Muscle of arm (tissue), 1 donor: ENCODE measurements at regions not wholly inside any gene's neighbourhood (a gene's known extent, or its start where the extent isn't known, plus 50 kb on each side); places are given as distances from the start of the nearest gene placed in this dataset.
A peak's percentile ranks its signal among the peaks of the same experiment; 100 is the strongest.

Source experiments
- DNase-seq: peaks from one replicate; pipeline ENCODE4 v3.0.0-alpha.2; 2013

GRCh38 chr17:77645072-77646045 is 313.1 kb upstream of the TNRC6C start:
- DNase-seq = no peak

GRCh38 chr17:77646046-77646430 is 312.5 kb upstream of the TNRC6C start:
- no peak for DNase-seq

DNA sequence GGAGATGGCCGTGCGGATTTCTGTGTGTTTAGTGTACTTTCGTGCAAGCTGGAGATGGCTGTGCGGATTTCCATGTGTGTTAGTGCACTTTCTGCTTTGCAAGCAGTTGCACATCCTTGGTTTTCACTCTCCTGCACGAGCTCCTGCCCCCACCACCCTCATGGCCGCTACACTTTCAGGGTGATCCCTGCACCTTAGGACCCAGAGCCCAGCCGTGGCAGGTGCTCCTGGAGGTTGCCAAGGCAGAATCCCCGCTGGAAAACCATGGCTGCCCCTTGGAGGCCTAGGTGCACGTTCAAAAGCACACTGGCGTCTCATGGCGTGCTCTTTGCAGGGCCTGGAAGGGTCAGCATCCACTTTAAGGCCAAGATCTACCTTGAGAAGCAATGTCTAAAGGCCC is 311.0 kb upstream of the TNRC6C start:
- no peak for DNase-seq

DNA sequence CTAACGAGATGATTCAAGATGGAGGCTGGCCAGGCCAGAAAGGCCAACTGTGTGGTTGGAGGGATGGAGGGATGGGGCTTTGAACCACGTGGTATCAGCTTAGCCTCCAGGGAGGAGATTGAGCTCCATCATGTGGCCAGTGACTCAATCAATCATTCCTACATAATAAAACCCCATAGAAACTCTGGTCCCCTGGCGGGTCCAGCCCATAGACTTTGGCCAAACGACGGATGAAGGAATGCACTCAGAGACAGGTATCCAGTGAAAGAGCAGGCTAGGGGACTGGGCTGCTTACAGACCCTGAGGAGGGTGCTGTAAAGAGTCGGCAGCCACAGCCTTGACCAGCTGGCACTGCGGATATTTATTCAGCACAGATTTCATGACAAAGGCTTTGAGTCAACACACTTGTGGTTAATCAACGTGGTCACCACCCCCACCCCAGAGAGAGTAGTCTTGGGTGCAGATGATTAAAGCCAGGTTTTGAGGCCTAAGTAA is 308.7 kb upstream of the TNRC6C start:
- DNase-seq = no peak

- DNase-seq = no peak
Measured at GRCh38 chr17:77651988-77652387, 306.5 kb upstream of the TNRC6C start.

GRCh38 chr17:77654296-77654695 is 304.2 kb upstream of the TNRC6C start:
- DNase-seq = no peak

GRCh38 chr17:77654850-77655249 is 303.7 kb upstream of the TNRC6C start:
- no peak for DNase-seq

- no peak for DNase-seq
Measured at GRCh38 chr17:77656054-77656453, 302.4 kb upstream of the TNRC6C start.

GRCh38 chr17:77657839-77658238 is 300.7 kb upstream of the TNRC6C start:
- DNase-seq = no peak

- DNase-seq = no peak
Measured at GRCh38 chr17:77660524-77660923, 298.0 kb upstream of the TNRC6C start.

GRCh38 chr17:77662833-77663232 is 295.7 kb upstream of the TNRC6C start:
- no peak for DNase-seq

- DNase-seq = no peak
Measured at GRCh38 chr17:77664097-77664729, 294.3 kb upstream of the TNRC6C start.

- DNase-seq = no peak
Measured at GRCh38 chr17:77665833-77666232, 292.7 kb upstream of the TNRC6C start.

DNA sequence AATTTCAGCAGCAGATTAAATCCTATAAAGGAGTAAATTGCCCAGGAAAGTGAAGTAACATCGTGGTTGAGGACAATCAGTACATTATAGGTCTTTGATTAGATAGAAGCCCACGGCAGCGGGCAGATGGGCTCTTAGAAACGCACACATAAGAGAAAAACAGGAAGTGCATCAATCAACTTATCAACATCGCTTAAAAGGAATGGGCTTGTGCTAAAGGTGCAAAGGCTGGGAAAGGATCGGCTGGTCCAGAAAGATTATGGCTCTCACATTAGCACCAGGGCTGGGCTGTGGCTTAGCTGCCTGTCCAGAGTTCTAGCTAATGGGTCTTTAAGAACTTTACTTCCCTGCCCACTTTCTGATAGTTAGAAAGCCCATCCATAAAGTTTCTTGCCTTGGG is 292.0 kb upstream of the TNRC6C start:
- DNase-seq = no peak

GRCh38 chr17:77666881-77667395 is 291.6 kb upstream of the TNRC6C start:
- no peak for DNase-seq

- no peak for DNase-seq
Measured at GRCh38 chr17:77667478-77667877, 291.0 kb upstream of the TNRC6C start.

- DNase-seq = no peak
Measured at GRCh38 chr17:77668518-77668917, 290.0 kb upstream of the TNRC6C start.

- no peak for DNase-seq
Measured at GRCh38 chr17:77670173-77670572, 288.3 kb upstream of the TNRC6C start.

DNA sequence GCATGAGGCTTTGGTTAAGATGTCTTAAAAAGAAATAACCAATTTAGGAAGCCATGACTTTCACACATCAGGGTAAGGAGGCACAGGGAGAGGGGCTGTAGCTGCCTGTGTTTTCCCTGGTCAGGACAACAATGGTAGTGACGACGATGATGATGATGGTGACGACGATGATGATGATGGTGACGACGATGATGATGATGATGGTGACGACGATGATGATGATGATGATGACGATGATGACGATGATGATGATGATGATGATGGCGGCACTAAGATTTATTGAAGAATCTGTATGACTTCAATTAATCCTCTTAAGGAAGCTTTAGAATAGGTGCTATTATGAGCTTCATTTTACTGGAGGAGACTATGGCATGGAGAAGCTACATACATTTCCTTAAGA is 284.1 kb upstream of the TNRC6C start:
- DNase-seq = no peak

GRCh38 chr17:77675411-77675810 is 283.1 kb upstream of the TNRC6C start:
- DNase-seq = no peak

- no peak for DNase-seq
Measured at GRCh38 chr17:77675816-77676215, 282.7 kb upstream of the TNRC6C start.

- DNase-seq = no peak
Measured at GRCh38 chr17:77676237-77676661, 282.3 kb upstream of the TNRC6C start.

GRCh38 chr17:77677211-77677610 is 281.3 kb upstream of the TNRC6C start:
- peak; percentile 43 for DNase-seq
